NCI-H69 (cell line): ENCODE measurements at regions not wholly inside any gene's neighbourhood (a gene's known extent, or its start where the extent isn't known, plus 50 kb on each side); places are given as distances from the start of the nearest gene placed in this dataset.
"Not testable (repeated sequence)": the region's sequence is repeated elsewhere in the genome, so short reads cannot be mapped to it uniquely, and the experiment has no call there.

ENCODE experiments used
- DNase-seq: peaks from one replicate; lab custom pipeline; 2025; lab: John Stamatoyannopoulos, UW

DNA sequence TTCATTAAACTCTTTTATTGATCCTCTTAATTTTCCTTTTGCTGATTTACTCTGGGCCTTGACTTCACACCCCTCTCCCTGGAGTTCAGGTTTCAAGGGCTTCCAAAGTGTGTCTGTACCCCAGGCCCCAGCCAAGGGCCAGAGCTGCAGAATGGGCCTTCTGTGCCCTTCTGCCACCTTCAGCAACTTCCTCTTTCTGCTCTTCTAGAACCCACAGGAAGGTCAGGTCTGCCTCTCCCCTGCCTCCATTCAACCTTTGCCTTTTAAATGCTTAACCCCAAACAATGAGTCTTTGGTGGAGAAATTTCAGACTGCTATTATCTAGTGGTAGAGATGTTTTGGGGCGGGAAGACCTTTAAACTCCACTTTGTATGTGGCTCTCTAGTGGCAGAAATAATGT lies 63.1 kb downstream of the TSN start:
- DNase-seq = no peak

DNA sequence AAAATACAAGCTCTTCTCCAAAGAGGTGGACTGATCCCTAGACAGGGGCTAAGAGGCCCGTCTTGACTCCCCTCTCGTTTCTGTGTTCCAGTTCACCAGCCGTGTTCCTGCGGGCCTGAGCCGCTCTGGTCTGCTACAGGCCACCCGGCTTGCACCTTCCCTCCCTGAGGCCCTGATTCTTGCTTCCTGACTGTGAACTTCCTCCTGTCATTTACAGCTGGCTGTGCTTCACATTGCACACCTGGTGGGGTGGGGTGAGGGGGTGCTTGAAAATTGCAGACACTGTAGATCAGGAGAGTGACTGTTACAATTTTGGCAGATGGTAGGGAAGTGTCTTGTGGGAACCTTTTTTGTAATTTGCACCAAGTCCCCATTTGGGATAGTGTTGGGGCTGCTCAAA lies 64.4 kb downstream of the TSN start:
- DNase-seq = peak; percentile 12

DNA sequence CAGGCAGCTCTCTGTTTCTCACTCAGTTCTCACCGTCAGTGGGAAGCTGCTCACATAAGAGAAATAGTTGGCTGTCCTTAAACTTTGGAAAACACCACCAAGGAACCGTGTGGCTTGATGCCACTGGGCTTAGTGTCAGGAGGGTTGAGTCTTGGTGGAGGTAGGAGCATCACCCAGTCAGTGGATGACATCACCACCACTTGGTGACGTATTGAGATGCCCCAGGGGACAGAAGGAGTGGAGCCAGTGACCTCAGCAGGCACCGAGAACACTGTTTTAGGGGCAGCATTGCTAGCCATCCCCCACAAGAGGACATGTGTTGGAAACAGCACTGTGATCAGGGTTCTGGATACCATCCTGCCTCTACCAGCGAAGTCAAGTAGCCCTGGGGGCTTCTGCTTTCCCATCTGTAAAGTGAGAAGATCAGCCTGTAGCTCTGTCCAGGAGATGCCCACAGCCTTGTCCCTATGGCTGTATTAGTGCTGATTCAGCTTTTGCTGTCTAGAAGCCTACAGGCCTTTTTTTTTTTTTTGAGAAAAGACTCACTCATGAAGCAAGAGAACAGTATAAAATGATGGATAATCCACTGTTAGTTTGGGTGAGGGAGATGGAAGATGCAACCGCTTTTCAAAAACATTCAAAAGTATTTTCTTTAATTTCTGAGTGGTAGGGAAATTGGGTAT lies 66.2 kb downstream of the TSN start:
- DNase-seq = no peak

DNA sequence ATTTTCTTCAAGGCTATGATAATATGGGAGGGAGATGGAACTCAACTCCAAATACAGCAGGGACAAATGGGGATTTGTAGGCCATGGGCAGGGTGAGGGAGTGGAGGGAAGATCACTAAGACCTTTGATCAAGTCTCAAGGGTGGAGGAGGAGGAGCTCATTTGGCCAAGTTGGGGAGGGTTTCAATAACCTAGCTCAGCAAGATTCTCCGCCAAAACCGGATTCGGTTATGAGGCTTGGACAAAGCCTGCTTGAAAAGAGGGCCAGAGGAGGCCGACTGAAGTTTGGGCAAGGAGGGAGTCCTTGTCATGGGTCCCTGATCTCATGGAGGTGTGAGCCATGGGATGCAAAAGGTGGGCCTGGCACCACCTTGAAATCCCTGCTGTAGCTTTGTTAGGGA lies 68.8 kb downstream of the TSN start:
- no peak for DNase-seq

DNA sequence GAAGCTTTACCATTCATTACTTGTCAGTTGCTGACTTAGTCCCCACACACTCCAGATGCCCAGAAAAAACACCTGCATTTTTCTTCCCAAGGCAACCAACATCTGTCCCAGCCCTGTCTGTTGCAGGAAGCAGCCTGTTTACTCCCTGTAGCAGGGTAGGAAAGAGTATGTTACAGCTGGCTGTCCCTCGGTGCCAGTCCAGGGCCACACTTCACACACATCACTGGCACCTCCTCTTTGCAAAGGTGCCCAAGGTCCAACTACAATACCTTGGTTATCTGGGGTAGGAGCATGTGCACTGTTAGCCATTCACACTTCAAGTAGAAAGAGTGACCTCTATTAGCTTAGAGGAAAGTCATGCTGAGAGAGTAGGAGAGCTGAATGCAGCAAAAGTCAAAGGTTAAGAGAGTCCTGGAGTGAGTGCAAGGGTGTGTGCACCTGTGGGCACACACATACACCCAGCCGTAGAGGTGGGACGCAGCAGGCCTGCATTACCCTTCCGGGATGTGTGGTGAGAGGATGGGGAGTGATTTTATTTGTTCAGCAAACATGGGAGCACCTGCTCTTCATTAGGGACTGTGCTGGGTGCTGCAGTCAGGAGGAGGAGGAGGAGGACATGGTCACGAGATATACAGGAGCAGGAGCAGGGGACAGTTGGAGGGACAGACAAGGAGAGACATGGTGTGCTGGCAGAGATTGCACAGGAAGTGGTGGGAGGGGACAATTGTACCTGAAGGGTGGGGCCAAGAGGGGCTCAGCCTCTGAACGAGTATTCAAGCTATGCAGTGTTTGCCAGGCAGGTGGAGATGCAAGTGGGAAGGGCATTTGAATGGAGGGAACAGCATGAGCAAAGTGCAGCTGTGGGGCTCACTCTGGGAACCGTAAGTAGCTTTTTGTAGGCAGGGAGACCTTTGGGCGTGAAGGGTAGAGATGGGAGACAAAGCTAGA lies 69.8 kb downstream of the TSN start:
- peak; percentile 91 for DNase-seq

DNA sequence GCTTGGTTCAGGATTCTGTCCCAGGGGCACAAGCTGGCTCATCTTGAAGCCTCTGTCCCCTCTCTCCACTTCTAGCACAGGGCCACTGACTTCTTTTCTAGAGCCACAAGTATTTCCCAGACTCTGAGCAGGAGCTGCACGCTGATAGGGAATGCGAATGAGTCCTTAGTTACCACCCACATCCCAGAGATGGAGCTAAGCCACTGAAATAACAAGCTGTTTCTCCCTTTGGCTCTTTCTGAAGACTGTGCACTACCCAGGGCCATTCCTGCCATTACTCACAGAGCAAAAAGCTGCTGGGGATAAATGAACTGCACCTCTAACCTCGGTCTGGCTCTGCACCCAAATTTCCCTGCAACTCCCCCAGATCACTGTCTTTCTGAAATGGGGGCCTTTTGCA lies 70.6 kb downstream of the TSN start:
- DNase-seq = peak; percentile 3

DNA sequence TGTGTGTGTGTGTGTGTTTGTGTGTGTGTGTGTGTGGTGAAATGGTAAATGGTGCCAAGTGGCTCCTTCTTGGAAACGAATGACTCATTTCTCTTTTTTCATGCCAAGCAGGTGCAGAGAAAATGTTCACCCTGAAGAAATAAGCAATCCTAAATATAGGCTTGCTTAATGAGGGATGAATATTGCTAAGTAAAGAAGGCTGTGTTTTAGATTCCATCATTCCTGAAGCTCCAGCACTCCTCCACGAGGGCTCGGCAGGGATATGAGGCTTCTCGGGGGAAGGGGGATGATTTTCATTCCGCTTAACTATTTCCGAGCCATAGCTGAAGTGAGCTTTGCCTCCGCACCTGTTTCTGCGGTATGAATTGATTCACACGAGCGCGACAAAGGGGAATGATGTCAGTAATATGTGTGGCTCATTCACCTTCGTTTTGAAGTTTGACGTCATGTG lies 72.9 kb downstream of the TSN start:
- DNase-seq = peak; percentile 59

DNA sequence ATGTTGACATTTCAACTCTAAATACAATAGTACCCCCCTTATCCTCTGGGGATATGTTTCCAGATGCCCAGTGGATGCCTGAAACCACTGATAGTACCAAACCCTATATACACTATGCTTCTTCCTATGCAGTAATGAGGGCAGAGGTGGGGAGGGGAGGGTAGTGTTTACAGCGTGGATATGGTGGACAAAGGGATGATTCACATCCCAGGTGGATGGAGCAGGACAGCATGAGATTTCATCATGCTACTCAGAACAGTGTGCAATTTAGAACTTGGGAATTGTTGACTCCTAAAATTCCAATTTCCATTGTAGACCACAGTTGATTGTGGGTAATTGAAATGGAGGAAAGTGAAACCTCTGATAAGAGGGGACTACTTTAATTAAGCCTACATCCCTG lies 75.4 kb downstream of the TSN start:
- no peak for DNase-seq

DNA sequence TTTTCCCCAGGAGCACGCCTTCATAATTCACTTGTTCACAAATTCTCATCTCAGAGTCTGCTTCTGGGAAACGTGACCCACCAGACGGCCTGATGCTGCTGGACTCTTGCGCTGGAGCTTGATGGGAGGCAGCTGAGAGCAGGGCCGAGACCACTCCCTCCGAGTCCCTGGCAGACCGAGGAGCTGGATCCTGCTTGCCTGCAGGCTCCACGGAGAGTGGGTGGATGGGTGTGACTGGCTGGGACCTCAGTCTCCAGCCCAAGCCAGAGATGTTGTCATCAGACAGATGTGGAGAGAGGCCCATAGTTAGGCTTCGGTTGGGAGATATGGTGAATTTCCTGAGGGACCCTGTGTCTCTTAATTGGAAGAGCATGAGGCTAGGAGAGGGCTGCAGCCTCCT lies 76.4 kb downstream of the TSN start:
- no peak for DNase-seq

DNA sequence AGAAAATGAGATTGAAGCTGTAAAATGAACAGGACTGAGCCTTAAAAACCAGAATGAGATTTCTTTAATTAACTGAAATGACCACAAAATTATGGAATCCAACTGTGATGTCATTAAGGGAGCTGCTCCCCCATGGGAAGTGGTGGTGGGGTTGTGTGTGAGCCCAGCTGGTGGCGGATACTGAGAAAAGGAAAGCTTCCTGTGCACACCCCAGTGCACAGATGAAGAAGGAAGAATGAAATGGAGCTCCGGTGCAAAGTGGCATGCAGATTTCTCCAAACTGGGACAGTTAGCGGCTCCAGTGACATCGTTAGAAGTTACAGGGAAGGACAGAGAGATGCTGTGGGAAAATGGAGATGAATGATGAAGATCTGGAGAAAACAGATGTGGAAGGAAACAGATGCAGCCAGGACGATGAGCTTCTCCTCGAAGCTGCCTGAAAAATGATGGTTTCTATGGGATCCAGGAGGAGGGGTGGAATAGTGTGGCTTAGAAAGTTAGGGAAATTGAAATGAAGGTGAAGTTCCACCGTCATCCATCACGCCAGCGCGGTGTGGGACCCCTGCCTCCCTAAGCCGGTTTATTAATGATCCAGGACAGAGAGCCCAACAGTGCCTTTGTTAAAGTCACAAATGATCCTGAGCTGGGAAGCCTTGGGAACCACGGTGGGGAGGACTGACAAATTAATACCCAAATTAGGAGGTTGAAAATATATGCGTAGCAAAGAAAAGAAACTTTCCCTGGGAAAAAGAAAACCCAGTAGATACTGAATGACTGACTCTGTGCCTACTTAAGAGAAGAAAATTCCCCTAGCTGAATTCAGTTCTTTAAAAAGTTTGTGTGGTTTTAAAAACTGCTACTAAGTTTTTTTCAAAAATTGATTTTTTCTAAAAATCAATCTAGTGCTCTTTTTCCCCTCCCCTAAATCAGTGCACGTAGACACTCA lies 77.2 kb downstream of the TSN start:
- no peak for DNase-seq

DNA sequence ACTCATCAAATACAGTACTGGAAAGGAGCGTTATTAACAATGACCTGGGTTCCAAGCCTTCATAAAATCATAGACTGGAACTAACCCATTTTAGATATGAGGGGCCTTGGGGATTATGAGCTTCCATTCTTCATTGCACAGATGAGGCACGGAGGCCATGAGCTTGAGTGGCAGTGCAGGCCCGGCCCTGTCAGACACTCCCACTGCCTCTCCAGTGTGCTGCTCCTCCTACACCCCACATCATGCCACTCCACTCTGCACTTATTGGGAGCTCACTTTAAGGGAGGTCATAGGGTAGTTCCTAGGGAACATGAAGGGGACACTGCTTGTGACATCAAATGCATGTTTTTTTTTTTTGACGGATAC lies 77.9 kb downstream of the TSN start:
- DNase-seq = no peak

DNA sequence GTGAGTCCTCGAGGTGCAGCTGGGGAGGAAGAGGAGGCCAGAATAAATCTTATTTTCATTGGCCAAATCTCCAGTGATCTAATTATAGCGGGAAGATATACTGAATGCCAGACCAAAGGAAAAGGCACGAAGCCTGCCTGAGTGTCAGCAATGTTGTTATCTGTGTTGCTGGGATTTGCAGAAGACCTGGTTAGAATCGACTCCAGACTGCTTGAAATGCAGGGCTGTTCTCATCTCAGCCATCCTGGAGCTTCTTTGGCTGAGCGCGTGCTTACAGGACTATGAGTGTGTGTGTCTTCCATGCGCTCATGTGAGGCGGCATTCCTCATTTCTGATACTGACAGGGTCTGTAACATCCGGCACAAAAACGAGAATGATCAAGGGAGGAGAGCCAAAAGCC lies 81.2 kb downstream of the TSN start:
- no peak for DNase-seq

DNA sequence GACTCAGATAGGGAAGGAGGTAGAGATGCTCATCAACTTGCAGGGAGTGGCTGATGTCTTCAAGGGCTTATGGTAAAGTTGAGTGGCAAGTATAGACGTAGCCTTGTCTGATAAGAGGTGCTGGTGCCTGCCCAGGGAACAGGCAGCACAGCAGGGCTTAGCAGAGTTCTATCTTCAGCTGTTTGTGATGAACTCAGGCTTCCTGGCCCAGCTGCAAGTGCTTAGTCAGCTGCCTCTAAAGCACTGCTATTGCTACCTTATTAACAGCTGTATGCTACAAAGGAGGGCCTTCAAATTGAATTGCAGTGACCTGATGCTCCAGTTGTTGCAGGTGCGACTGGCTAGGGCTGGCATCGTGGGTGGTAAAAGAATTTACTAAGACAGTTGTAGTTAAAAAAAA lies 82.1 kb downstream of the TSN start:
- no peak for DNase-seq

DNA sequence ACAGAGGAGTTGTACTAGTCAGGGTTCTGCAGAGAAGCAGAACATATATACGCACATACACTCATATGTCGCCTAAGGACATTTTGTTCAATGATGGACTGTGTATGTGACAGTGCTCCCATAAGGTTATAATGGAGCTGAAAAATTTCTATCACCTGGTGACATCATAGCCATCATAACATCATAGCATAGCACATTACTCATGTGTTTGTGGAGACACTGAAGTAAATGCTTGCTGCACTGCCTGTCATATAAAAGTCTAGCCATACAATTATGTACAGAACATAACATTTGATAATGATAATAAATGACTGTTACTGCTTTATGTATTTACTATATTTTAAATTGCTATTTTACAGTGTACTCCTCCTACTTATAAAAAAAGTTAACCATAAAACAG lies 83.1 kb downstream of the TSN start:
- no peak for DNase-seq

DNA sequence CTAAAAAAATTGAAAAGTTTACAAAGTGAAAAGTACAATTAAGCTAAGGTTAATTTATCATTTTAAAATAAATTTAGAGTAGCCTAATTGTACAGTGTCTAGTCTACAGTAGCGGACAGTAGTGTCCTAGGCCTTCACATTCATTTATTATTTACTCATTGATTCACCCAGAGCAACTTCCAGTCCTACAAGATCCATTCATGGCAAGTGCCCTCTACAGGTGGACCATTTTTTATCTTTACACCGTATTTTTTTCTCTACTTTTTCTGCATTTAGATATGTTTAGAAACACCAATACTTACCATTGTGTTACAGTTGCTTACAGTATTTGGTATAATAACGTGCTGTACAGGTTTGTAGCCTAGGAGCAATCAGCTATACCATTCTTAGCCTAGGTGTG lies 84.1 kb downstream of the TSN start:
- no peak for DNase-seq

DNA sequence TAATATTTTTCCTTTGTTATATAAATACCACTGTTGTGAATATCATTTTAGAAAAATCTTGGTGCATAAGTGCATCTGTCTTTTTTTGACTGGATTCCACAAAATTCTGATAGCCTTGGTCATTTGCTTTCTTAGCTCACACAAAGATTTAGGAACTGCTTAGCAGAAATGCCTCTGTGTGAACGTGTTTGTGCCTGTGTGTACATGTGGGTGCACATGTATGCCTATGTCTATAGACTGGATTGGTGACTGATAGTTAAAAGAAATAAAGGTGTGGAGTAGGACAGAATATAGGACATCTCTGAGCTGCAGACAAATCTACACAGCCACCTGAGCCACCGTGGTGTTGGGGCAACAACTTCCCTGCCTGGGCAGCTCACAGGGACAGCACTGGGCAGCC lies 93.8 kb downstream of the TSN start:
- no peak for DNase-seq

DNA sequence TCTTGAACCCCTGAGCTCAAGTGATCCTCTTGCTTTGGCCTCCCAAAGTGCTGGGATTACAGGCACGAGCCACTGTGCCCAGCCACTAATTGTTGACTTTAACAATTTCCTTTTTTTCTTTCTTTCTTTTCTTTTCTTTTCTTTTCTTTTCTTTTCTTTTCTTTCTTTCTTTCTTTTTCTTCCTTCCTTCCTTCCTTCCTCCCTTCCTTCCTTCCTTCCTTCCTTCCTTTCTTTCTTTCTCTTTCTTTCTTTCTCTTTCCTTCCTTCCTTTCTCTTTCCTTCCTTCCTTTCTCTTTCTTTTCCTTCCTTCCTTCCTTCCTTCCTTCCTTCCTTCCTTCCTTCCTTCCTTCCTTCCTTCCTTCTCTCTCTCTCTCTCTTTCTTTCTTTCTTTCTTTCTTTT lies 97.7 kb downstream of the TSN start:
- not testable (repeated sequence) for DNase-seq

DNA sequence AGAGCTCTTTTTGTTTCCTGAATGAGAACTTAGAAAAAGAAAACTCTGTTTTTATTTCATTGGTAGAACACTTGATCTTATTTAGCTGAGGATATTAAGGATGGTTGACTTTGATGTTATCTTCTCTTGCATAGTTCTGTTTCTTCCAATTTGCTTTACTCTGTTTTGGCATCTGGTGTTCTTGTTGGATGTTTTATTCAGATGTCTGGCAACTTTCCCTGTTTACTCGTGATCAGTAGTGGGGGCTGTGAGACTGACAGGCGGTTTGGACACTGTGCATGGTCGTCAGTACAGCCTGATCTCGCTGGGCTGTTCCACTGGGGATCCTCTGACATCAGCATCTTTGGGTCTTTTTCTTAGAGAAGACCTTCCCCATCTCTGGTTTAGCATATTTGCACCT lies 100.1 kb downstream of the TSN start:
- no peak for DNase-seq

DNA sequence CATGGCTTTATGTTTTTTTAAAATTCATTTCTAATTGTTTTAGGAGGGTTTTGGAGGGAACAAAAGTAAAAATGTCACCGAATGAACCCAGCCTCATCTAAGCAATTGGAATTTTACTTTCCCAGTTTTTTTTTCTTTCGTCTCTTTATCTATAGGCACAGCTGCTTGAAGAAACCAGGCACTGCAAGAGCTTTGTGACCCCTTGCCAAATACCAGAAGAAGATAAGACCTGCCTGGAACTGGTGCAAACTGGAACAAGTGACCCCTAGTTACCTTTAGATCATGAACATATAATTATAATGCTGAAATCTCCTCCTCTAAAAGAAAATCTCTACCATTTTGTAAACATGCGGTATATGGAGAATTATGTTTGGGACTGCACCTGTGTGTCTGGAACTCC lies 100.9 kb downstream of the TSN start:
- no peak for DNase-seq

DNA sequence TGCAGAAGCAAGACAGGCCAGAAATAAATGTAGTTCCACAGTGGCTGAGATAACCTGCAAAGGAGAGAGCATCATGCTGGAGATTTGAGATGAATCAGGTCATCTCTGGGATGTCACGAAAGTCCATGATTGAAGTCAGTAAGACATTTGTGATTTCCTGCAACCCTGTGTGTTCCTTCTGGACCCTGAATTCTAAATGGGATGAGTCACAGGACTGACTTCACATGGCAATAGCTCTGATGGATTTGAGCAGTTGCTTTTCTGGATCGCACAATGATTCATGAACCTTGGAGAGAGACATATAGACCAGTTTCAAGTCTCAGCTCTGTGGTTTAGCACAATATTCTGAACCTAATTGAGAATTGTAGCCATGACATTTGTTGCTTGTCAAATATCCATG lies 102.9 kb downstream of the TSN start:
- no peak for DNase-seq

DNA sequence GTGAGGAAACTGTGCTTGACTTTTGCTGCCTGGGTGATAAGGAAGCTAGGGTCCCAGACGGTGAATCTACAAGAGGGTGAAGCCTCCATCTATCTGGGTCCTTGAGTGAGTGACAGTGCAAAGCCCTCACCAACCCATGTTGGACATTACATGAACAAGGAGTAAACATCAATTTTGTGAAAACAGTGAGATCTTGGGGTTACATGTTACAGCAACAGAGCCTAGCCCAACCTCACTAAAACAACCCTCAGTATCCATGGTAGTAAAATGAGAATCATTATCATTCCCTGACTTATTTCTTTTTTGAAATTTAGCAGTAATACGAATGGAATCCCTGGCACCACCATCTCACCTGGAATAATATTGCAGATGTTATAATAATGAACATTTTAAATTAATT lies 103.4 kb downstream of the TSN start:
- no peak for DNase-seq

DNA sequence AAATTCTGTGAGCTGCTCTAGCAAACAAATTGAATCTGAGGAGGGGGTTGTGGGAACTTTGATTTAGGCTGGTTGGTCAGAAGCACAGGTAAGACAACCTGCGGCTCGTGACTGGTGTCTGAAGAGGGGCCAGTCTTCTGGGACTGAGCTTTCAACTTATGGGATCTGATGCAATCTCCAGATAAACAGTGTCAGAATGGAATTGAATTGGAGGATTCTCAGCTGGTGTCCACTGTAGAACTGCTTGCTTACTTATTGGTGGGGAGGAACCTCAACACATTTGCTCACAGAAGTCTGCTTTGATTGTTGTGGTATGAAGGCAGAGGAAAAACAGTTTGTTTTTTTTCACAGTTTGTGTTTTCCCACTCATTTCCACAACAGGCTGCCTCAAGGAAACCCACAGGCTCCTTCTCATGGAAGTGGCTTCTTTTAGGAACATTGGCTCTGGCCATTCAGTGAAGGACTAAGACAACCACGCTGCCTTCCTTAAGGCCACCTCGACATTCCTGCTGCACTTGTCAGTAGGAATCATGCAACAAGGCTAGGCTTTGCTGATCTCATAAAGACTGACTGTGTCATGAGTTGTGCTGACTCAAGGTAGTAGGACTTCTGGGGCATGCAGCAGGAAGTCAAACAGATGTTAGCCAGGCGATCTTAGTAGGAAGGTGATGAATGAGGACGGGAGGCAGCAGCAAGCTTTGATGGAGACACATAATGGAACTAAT lies 104.7 kb downstream of the TSN start:
- DNase-seq = no peak
